ENCODE measurements at regions not wholly inside any gene's neighbourhood (a gene's known extent, or its start where the extent isn't known, plus 50 kb on each side); places are given as distances from the start of the nearest gene placed in this dataset.
A peak's percentile ranks its signal among the peaks of the same experiment; 100 is the strongest.

GRCh38 chr12:67535971-67536370 lies 112.6 kb upstream of the DYRK2 start:
- DNase-seq (ENCODE audit: low read depth), result no peak

GRCh38 chr12:67539329-67539728 lies 109.2 kb upstream of the DYRK2 start:
- no peak for DNase-seq (ENCODE audit: low read depth)

- DNase-seq (ENCODE audit: low read depth), result no peak
Measured at GRCh38 chr12:67539946-67540345, 108.6 kb upstream of the DYRK2 start.

GRCh38 chr12:67540920-67541624 lies 107.5 kb upstream of the DYRK2 start:
- DNase-seq (ENCODE audit: low read depth), result no peak

GRCh38 chr12:67541625-67541991 lies 106.9 kb upstream of the DYRK2 start:
- DNase-seq (ENCODE audit: low read depth), result no peak

GRCh38 chr12:67543021-67543770 lies 105.3 kb upstream of the DYRK2 start:
- no peak for DNase-seq (ENCODE audit: low read depth)

- no peak for DNase-seq (ENCODE audit: low read depth)
Measured at GRCh38 chr12:67545298-67545697, 103.2 kb upstream of the DYRK2 start.

- DNase-seq (ENCODE audit: low read depth), result no peak
Measured at GRCh38 chr12:67546746-67547145, 101.8 kb upstream of the DYRK2 start.

GRCh38 chr12:67555075-67555717 lies 93.3 kb upstream of the DYRK2 start:
- DNase-seq (ENCODE audit: low read depth), result peak; percentile 19

GRCh38 chr12:67558775-67559174 lies 89.8 kb upstream of the DYRK2 start:
- DNase-seq (ENCODE audit: low read depth), result no peak

GRCh38 chr12:67559751-67560150 lies 88.8 kb upstream of the DYRK2 start:
- no peak for DNase-seq (ENCODE audit: low read depth)

- no peak for DNase-seq (ENCODE audit: low read depth)
Measured at GRCh38 chr12:67562513-67563287, 85.8 kb upstream of the DYRK2 start.

GRCh38 chr12:67568055-67568454 lies 80.5 kb upstream of the DYRK2 start:
- no peak for DNase-seq (ENCODE audit: low read depth)

GRCh38 chr12:67572492-67572891 lies 76.1 kb upstream of the DYRK2 start:
- no peak for DNase-seq (ENCODE audit: low read depth)

- DNase-seq (ENCODE audit: low read depth), result no peak
Measured at GRCh38 chr12:67573566-67573965, 75.0 kb upstream of the DYRK2 start.

GRCh38 chr12:67578976-67579661 lies 69.4 kb upstream of the DYRK2 start:
- no peak for DNase-seq (ENCODE audit: low read depth)

- no peak for DNase-seq (ENCODE audit: low read depth)
Measured at GRCh38 chr12:67579662-67580003, 68.9 kb upstream of the DYRK2 start.

- no peak for DNase-seq (ENCODE audit: low read depth)
Measured at GRCh38 chr12:67582238-67582834, 66.2 kb upstream of the DYRK2 start.

GRCh38 chr12:67582844-67583243 lies 65.7 kb upstream of the DYRK2 start:
- no peak for DNase-seq (ENCODE audit: low read depth)

- DNase-seq (ENCODE audit: low read depth), result no peak
Measured at GRCh38 chr12:67586951-67587350, 61.6 kb upstream of the DYRK2 start.

GRCh38 chr12:67589078-67589477 lies 59.5 kb upstream of the DYRK2 start:
- no peak for DNase-seq (ENCODE audit: low read depth)
